RKO (cell line): ENCODE measurements at regions not wholly inside any gene's neighbourhood (a gene's known extent, or its start where the extent isn't known, plus 50 kb on each side); places are given as distances from the start of the nearest gene placed in this dataset.
"Not testable (repeated sequence)": the region's sequence is repeated elsewhere in the genome, so short reads cannot be mapped to it uniquely, and the experiment has no call there.

Experiments used
- DNase-seq: peaks from one replicate; pipeline ENCODE4 v3.0.0-alpha.2; 2016; ENCODE audit warnings: low spot score

DNA sequence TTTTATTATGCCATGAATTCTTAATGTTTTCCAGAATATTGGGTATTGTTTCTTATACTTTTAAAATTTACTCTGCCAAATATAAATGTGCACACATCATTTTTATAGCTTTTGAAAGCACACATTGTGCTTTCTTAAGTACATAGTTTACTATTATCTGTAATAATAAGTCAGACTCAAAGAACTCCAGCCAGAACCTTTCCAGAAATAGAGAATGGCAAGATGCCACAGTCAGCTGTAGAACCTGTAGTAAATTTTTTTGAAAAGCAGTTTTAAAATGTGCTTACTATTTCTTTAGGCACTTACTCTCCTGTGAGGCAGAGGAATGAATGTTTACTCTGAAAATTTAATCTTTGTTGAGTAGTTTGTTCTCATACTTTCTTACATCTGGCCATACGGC lies 1287.1 kb downstream of the PCDH9 start:
- DNase-seq = no peak

- no peak for DNase-seq
These were observed 1289.4 kb downstream of the PCDH9 start for GRCh38 chr13:65940720-65941119.

- no peak for DNase-seq
These were observed 1292.9 kb downstream of the PCDH9 start for GRCh38 chr13:65937251-65937650.

GRCh38 chr13:65936249-65936648 lies 1293.9 kb downstream of the PCDH9 start:
- no peak for DNase-seq

- DNase-seq = no peak
These were observed 1297.4 kb downstream of the PCDH9 start for GRCh38 chr13:65932587-65933239.

GRCh38 chr13:65932013-65932412 lies 1298.1 kb downstream of the PCDH9 start:
- DNase-seq = no peak

DNA sequence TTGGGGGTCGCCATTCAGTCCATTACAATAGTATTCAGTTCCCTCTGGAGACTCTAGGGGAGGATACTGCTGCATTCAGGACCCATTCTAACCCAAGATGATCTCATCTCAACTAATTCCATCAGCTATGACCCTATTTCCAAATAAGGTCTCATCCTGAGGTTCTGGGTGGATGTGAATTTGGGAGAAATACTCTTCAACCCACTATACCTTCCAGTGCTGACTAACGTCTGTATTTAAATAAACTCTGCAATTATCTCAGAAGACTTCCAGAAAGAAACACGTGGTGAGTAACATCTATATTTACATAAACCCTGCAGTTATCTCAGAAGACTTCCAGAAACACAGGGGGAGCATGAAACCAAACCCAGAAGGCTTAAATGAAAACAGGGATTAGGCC lies 1300.7 kb downstream of the PCDH9 start:
- DNase-seq = no peak

DNA sequence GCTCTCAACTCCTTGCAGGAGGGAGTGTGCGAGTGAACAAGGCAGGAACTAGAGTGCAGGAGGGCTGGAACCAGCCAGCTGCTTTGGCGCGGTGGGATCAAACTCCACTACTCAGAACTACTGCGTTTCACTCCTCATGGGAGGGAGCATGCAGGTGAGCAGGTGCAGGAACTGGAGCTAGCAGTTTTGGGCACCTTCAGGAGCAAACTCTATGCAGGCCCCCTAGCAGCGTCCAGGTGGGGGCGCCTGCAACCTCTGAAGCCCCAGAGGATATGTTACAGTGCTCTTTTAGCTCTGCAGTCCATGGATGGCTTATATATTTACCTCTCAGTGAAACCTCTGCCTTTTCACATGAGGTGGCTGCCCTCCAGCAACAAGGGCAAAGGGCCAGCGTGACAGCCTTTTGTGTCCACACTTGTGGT lies 1303.4 kb downstream of the PCDH9 start:
- DNase-seq = no peak

DNA sequence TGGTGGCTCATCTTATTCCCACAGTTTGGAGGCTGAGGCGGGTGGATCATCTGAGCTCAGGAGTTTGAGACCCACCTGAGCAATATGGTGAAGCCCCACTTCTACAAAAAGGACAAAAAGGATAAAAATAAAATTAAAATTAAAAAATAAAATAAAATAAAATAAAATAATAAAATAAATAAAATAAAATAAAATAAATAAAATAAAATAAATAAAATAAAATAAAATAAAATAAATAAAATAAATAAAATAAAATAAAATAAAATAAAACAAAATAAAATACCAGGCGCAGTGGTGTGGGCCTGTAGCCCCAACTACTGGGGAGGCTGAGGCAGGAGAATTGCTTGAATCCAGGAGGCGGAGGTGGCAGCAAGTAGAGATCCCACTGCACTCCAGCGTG lies 1307.3 kb downstream of the PCDH9 start:
- DNase-seq = not testable (repeated sequence)

DNA sequence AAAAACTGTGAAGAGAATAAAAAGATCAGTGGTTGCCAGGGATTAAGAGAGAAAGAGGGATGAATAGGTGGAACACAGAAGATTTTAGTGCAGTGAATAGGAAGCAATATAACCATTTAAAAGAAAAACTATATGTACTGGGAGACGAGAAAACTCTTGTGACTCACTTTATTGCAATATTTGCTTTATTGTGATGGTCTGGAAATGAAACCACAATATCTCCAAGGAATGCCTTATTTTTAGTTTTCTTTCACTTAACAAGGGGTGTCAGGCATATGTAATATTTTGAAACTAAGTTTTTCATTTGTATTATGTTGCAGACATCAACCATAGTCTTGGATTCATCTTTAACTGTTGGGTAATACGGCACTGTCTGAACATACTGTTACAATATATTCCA lies 1308.2 kb downstream of the PCDH9 start:
- no peak for DNase-seq

GRCh38 chr13:65917731-65918130 lies 1312.4 kb downstream of the PCDH9 start:
- DNase-seq = no peak

DNA sequence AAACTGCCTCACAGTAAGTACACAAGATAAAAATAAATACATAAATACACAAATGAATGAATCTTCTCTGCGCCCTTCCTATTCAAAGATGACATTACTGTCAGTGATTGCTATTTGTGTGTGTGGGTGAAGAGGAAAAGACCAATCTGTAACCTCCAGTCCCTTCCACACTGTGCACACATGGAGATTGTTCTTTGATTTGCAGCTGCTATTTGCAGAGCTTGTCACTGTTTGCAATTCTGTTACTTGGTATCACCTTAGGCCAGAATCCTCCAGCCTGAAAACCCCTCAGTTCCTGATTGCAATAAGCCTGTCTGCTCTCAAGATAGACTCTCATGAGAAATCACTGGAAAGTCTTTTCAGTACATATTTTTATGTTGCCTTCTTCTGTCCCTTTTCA lies 1314.9 kb downstream of the PCDH9 start:
- DNase-seq = no peak

DNA sequence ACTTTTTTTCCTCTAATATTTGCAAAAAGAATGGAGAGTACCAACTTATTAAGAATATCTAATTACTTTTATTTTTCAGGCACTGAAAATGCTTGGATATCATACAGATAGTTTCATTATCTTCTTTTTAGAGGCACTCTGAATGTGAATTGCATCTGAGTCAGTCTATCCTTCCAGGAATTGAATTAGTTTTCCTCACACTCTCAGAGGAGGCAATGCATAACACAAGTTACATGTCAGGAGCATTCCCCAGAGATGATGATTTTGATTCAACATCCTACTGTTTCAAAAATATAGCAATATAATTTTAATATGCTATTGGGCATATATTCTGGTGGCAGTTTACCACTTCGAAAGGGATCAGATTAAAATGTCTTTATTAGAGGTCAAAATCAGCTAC lies 1315.4 kb downstream of the PCDH9 start:
- DNase-seq = peak; percentile 10

DNA sequence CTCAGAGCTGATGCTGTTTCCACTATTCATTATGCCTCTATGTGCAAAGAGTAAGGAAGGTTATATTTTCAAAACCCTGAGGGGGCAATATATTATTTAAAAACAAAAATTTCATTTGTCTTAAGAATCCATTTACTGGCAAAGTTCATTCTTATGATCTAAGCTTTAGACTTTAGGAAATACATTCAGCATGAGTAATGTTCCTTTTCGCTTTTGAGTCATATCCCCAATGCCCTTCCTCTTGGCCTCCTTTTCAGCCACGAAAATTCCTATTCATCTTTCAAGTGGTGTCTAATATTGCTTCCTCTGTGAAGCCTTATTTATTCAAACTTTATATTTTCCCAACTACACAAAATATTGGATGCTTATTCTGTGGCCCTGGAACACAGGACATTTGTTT lies 1317.0 kb downstream of the PCDH9 start:
- peak; percentile 73 for DNase-seq

GRCh38 chr13:65912516-65912915 lies 1317.6 kb downstream of the PCDH9 start:
- no peak for DNase-seq

GRCh38 chr13:65911546-65912193 lies 1318.5 kb downstream of the PCDH9 start:
- DNase-seq = no peak

GRCh38 chr13:65909501-65909900 lies 1320.6 kb downstream of the PCDH9 start:
- no peak for DNase-seq

GRCh38 chr13:65907666-65908525 lies 1322.2 kb downstream of the PCDH9 start:
- DNase-seq = peak; percentile 11

DNA sequence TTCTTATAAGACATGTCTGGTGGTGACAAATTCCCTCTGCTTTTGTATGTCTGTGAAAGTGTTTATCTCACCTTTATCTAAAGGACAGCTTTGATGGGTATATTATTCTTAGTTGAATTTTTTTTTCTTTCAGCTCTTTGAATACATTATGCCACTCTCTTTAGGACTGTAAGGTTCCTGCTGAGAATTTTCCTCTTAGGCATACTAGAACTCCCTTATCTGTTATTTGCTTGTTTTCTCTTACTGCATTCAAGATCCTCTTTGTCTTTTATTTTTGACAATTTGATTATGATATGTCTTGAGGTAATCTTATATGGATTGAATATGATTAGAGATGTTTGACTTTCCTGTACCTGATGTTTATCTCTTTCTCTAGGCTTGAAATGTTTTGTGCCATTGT lies 1328.4 kb downstream of the PCDH9 start:
- no peak for DNase-seq

DNA sequence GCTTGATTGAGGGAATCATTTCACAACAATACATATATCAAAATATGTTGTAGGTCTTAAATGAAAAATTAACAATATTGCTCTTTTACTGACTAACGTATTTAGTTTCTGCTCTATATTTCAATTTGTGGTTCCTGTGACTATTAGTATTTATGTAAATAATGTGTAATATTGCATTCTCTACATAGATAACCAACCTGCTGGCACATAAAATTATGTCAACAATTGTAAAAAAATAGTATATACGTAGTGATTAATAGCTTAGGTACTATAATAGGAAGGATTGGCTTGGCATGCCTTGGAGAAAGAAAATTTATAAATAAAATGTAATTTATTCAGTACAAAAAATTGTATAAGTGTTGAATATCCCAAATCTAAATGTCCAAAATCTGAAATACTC lies 1336.1 kb downstream of the PCDH9 start:
- DNase-seq = no peak

GRCh38 chr13:65892859-65893258 lies 1337.3 kb downstream of the PCDH9 start:
- DNase-seq = peak; percentile 26

DNA sequence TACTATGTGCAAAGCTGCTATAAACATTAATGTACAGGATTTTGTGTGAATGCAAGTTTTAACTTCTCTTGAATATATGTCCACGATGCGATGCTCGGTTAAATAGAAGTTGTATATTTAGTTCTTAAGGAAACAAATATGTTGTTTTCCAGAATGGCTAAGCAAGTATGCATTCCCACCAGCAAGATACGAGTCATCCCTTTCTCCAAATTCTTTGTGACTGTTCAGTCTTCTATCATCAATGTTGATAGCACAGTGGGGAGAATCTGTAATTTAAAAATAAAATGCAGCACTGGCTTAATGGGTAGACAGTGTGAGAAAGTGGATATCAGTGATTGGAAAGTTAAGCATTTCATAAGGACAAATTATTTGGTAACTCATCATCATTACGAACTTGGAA lies 1340.8 kb downstream of the PCDH9 start:
- DNase-seq = peak; percentile 11

DNA sequence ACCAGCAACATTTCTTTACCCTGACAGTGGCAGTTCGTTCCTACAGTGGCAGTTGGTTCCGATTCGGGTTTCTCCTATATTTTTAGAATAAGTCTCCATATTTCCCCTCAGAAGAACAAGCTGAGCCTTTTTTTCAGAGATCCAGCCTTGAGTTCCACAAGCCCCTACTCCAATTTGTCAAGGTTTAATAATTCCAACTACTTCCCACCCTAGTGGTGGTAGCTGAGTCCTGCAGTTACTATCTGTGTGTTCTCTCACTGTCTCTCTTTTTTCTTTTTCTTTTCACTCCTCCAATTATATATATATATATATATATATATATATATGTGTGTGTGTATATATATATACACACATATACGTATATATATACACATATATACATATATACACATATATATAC lies 1347.3 kb downstream of the PCDH9 start:
- no peak for DNase-seq
